COLO668 (cell line): ENCODE measurements at regions not wholly inside any gene's neighbourhood (a gene's known extent, or its start where the extent isn't known, plus 50 kb on each side); places are given as distances from the start of the nearest gene placed in this dataset.

Experiments used
- DNase-seq: peaks from one replicate; lab custom pipeline; 2025; ENCODE audit not compliant: unreplicated experiment; lab: John Stamatoyannopoulos, UW

GRCh38 chr1:58430421-58431275 lies 115.9 kb downstream of the OMA1 start:
- DNase-seq, result no peak

GRCh38 chr1:58426918-58427317 lies 119.6 kb downstream of the OMA1 start:
- DNase-seq, result no peak

- no peak for DNase-seq
Measured at GRCh38 chr1:58422436-58422835, 124.1 kb downstream of the OMA1 start.

GRCh38 chr1:58418283-58419228 lies 128.0 kb downstream of the OMA1 start:
- DNase-seq, result no peak

- no peak for DNase-seq
Measured at GRCh38 chr1:58412071-58412580, 134.4 kb downstream of the OMA1 start.

GRCh38 chr1:58409890-58410289 lies 136.6 kb downstream of the OMA1 start:
- DNase-seq, result no peak

- no peak for DNase-seq
Measured at GRCh38 chr1:58409336-58409735, 137.2 kb downstream of the OMA1 start.

- no peak for DNase-seq
Measured at GRCh38 chr1:58406301-58407071, 140.0 kb downstream of the OMA1 start.

- no peak for DNase-seq
Measured at GRCh38 chr1:58405660-58406059, 140.9 kb downstream of the OMA1 start.

- no peak for DNase-seq
Measured at GRCh38 chr1:58403894-58404293, 142.6 kb downstream of the OMA1 start.

- DNase-seq, result no peak
Measured at GRCh38 chr1:58402444-58402843, 144.1 kb downstream of the OMA1 start.

- no peak for DNase-seq
Measured at GRCh38 chr1:58401991-58402390, 144.5 kb downstream of the OMA1 start.

GRCh38 chr1:58399176-58399575 lies 147.3 kb downstream of the OMA1 start:
- no peak for DNase-seq

- no peak for DNase-seq
Measured at GRCh38 chr1:58398714-58399113, 147.8 kb downstream of the OMA1 start.

- DNase-seq, result no peak
Measured at GRCh38 chr1:58397187-58397820, 149.2 kb downstream of the OMA1 start.

- no peak for DNase-seq
Measured at GRCh38 chr1:58396150-58396549, 150.4 kb downstream of the OMA1 start.

- no peak for DNase-seq
Measured at GRCh38 chr1:58395355-58395754, 151.2 kb downstream of the OMA1 start.

- no peak for DNase-seq
Measured at GRCh38 chr1:58392083-58392482, 154.4 kb downstream of the OMA1 start.

GRCh38 chr1:58391514-58391913 lies 155.0 kb downstream of the OMA1 start:
- no peak for DNase-seq

GRCh38 chr1:58391056-58391455 lies 155.5 kb downstream of the OMA1 start:
- DNase-seq, result no peak
